ENCODE measurements at regions not wholly inside any gene's neighbourhood (a gene's known extent, or its start where the extent isn't known, plus 50 kb on each side); places are given as distances from the start of the nearest gene placed in this dataset.
A peak's percentile ranks its signal among the peaks of the same experiment; 100 is the strongest.

- TF ChIP-seq CHD7 (IDR thresholded peaks at IDR 0.05; ENCODE audit: insufficient replicate concordance, low read length): no peak
- peak; percentile 50 for TF ChIP-seq NANOG (IDR thresholded peaks at IDR 0.05; ENCODE audit: insufficient read depth, low read depth, low read length, poor library complexity, severe bottlenecking)
- no peak for TF ChIP-seq SIX5 (IDR thresholded peaks at IDR 0.05; ENCODE audit: low read depth, low read length)
- no peak for TF ChIP-seq PHF8 (conservative IDR thresholded peaks at IDR 0.05; ENCODE audit: low read depth, low read length)
- no peak for TF ChIP-seq SIRT6 (IDR thresholded peaks at IDR 0.05; ENCODE audit: low read length)
- TF ChIP-seq POLR2AphosphoS5 (IDR thresholded peaks at IDR 0.05; ENCODE audit: low read depth, low read length): no peak
- peak; percentile 19 for TF ChIP-seq KDM4A (IDR thresholded peaks at IDR 0.05; ENCODE audit: low read depth, low read length, severe bottlenecking)
- TF ChIP-seq BCL11A (IDR thresholded peaks at IDR 0.05; ENCODE audit: low read depth in 2 of 2, low read length in 2 of 2): no peak
- no peak for TF ChIP-seq SRF (IDR thresholded peaks at IDR 0.05; ENCODE audit: low read depth, low read length)
- no peak for TF ChIP-seq ATF3 (IDR thresholded peaks at IDR 0.05; ENCODE audit: insufficient read depth, low read depth, low read length)
- no peak for TF ChIP-seq TBP (IDR thresholded peaks at IDR 0.05; ENCODE audit: low read depth, low read length)
Observed at GRCh38 chr3:150130404-150131100, 159.9 kb upstream of the PFN2 start (continued).
